Liver (tissue), 3 donors: ENCODE measurements at regions not wholly inside any gene's neighbourhood (a gene's known extent, or its start where the extent isn't known, plus 50 kb on each side); places are given as distances from the start of the nearest gene placed in this dataset.

Source experiments
- ATF3 ChIP-seq: IDR thresholded peaks from 2 replicates; pipeline ENCODE4 v1.6.1; 2016; ENCODE audit warnings: antibody characterized with exemption
- CTCF ChIP-seq: fragments of 150-350 bp; IDR thresholded peaks from 2 replicates; pipeline ENCODE4 v1.5.1; 2017; ENCODE audit warnings: improper control_type of control experiment, low read depth, low read length; ENCODE audit not compliant: missing input control
- EGR1 ChIP-seq, 2 donors: IDR thresholded peaks; 2 replicates each; pipeline ENCODE4 v1.6.1; 2016 to 2018; ENCODE audit warnings: antibody characterized with exemption in 2 of 2, low read depth in 2 of 2
- GABPA ChIP-seq, 2 donors: IDR thresholded peaks in 1 of 2; conservative IDR thresholded peaks in 1 of 2; 2 replicates each; pipeline ENCODE4 v1.6.1; 2016; ENCODE audit warnings: antibody characterized with exemption in 2 of 2, mild to moderate bottlenecking in 1 of 2, moderate library complexity in 1 of 2
- HNF4A ChIP-seq, 2 donors: conservative IDR thresholded peaks; 2 replicates each; pipeline ENCODE4 v1.6.1; 2016; ENCODE audit warnings: antibody characterized with exemption in 2 of 2, mild to moderate bottlenecking in 2 of 2
- MAX ChIP-seq: IDR thresholded peaks from 2 replicates; pipeline ENCODE4 v1.6.1; 2016; ENCODE audit warnings: antibody characterized with exemption
- RAD21 ChIP-seq, 2 donors: IDR thresholded peaks; 2 replicates each; pipeline ENCODE4 v1.6.1; 2016; ENCODE audit warnings: antibody characterized with exemption in 2 of 2, mild to moderate bottlenecking in 2 of 2
- REST ChIP-seq: IDR thresholded peaks from 2 replicates; pipeline ENCODE4 v1.6.1; 2016; ENCODE audit warnings: antibody characterized with exemption, mild to moderate bottlenecking
- TAF1 ChIP-seq: conservative IDR thresholded peaks from 2 replicates; pipeline ENCODE4 v1.6.1; 2016; ENCODE audit warnings: antibody characterized with exemption, mild to moderate bottlenecking
- donor health status: healthy.
- donor health status: healthy.

- no peak for TF ChIP-seq CTCF
- no peak for TF ChIP-seq HNF4A (conservative IDR thresholded peaks at IDR 0.05)
- TF ChIP-seq REST: no peak
- TF ChIP-seq GABPA (IDR thresholded peaks at IDR 0.05 in 1 of 2, conservative IDR thresholded peaks at IDR 0.05 in 1 of 2): no peak
- no peak for TF ChIP-seq MAX
- TF ChIP-seq EGR1 (IDR thresholded peaks at IDR 0.05; ENCODE audit: low read depth in 2 of 2): no peak
- TF ChIP-seq RAD21 (IDR thresholded peaks at IDR 0.05): no peak
- TF ChIP-seq TAF1: no peak
- TF ChIP-seq ATF3: no peak
Measured at GRCh38 chr9:13054389-13054788, 225.1 kb downstream of the MPDZ start.
